Spleen (tissue), 7 donors: ENCODE measurements at regions not wholly inside any gene's neighbourhood (a gene's known extent, or its start where the extent isn't known, plus 50 kb on each side); places are given as distances from the start of the nearest gene placed in this dataset.

Experiments
- POLR2A ChIP-seq, 3 donors: fragments of 450-650 bp; IDR thresholded peaks; one replicate each; pipeline ENCODE4 v1.5.1; 2017; ENCODE audit warnings: antibody characterized with exemption in 3 of 3, mild to moderate bottlenecking in 1 of 3
- TF ChIP-seq, protein P1 (sequence below), 11 experiments: fragments of 200-600 bp in 7 of 11; fragments of 450-650 bp in 4 of 11; sonication (generic) in 4 of 11; IDR thresholded peaks in 8 of 11; conservative IDR thresholded peaks in 3 of 11; 1 replicate in 7 of 11; 2 replicates in 4 of 11; pipeline versions ENCODE4 v1.4.0 to v1.8.0; 2016 to 2021; ENCODE audit warnings: antibody characterized with exemption in 11 of 11, inconsistent platforms in 4 of 11, mild to moderate bottlenecking in 1 of 11
- donor health status: DM: no; HTN: no; CAD: no; lungs with moderate emphysema.
- donor health status: DM: no; HTN: no; CAD: no.
- donor health status: DM: no; HTN: no; CAD: no.

DNA sequence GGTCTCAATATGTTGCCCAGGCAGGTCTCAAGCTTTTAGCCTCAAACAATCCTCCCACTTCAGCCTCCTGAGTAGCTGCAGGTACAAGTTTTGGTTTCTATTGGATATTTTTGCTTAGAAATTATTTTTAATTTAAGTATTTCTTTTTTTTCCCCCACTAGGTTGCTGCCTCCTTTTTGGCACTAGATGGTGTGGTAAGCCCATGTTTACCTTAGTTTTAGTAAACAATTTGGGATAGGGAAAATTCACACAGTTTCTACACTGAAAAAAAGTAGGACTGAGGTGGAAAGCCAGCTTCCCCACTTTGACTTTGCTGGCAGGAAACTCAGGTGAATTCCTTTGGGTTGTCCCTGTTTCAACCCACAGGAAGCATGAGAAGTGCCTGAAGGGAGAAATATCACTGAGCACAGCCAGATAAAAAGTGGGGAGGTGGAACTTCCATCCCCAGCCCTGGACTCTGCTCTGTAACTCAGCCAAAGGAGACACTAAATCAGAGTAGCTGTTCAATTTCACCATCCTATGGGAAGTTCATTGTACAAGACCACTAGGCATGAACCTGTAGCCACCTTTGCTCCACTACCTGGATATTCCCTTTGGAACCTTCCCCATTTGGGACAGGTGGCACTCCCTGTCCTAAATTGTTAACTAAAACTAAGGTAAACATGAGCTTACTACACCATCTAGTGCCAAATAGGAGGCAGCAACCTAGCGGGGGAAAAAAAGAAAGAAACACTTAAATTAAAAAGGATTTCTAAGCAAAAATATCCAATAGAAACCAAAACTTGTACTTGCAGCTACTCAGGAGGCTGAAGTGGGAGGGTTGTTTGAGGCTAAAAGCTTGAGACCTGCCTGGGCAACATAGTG lies 154.4 kb upstream of the FAT3 start:
- TF ChIP-seq, protein P1, sequence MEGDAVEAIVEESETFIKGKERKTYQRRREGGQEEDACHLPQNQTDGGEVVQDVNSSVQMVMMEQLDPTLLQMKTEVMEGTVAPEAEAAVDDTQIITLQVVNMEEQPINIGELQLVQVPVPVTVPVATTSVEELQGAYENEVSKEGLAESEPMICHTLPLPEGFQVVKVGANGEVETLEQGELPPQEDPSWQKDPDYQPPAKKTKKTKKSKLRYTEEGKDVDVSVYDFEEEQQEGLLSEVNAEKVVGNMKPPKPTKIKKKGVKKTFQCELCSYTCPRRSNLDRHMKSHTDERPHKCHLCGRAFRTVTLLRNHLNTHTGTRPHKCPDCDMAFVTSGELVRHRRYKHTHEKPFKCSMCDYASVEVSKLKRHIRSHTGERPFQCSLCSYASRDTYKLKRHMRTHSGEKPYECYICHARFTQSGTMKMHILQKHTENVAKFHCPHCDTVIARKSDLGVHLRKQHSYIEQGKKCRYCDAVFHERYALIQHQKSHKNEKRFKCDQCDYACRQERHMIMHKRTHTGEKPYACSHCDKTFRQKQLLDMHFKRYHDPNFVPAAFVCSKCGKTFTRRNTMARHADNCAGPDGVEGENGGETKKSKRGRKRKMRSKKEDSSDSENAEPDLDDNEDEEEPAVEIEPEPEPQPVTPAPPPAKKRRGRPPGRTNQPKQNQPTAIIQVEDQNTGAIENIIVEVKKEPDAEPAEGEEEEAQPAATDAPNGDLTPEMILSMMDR (IDR thresholded peaks at IDR 0.05 in 8 of 11, conservative IDR thresholded peaks at IDR 0.05 in 3 of 11) = no peak
- no peak for TF ChIP-seq POLR2A (IDR thresholded peaks at IDR 0.05)
